Adrenal gland (tissue), 9 donors: ENCODE measurements at regions not wholly inside any gene's neighbourhood (a gene's known extent, or its start where the extent isn't known, plus 50 kb on each side); places are given as distances from the start of the nearest gene placed in this dataset.

Experiments
- DNase-seq, 7 donors: peaks; one replicate each; pipeline ENCODE4 v3.0.0-alpha.2; 2019 to 2020
- H3K27ac ChIP-seq, 5 donors: fragments of 200-600 bp; sonication (generic) in 4 of 5; 1 replicate in 3 of 5; 2 replicates in 2 of 5; pipeline versions ENCODE4 v1.5.1 to v1.8.0; 2016 to 2020; ENCODE audit warnings: mild to moderate bottlenecking in 1 of 5
- H3K27me3 ChIP-seq: fragments of 200-600 bp; 2 replicates; pipeline ENCODE4 v1.8.0; 2021
- H3K36me3 ChIP-seq, 2 donors: fragments of 200-600 bp; replicated peaks in 1 of 2; 1 replicate in 1 of 2; 2 replicates in 1 of 2; pipeline versions ENCODE4 v1.5.1 to v1.8.0; 2018 to 2022
- H3K4me1 ChIP-seq, 2 donors: fragments of 200-600 bp; replicated peaks in 1 of 2; 1 replicate in 1 of 2; 2 replicates in 1 of 2; pipeline versions ENCODE4 v1.5.1 to v1.8.0; 2018 to 2021
- H3K4me3 ChIP-seq, 4 donors: fragments of 200-600 bp; sonication (generic) in 3 of 4; one replicate each; pipeline ENCODE4 v1.5.1; 2016 to 2018
- H3K9me3 ChIP-seq, 3 donors: fragments of 200-600 bp; sonication (generic) in 1 of 3; replicated peaks in 1 of 3; 1 replicate in 2 of 3; 2 replicates in 1 of 3; pipeline versions ENCODE4 v1.5.1 to v1.8.0; 2016 to 2021
- CTCF ChIP-seq, 6 experiments: fragments of 450-650 bp in 4 of 6; fragments of 200-600 bp in 2 of 6; sonication (generic) in 1 of 6; IDR thresholded peaks; 1 replicate in 5 of 6; 2 replicates in 1 of 6; pipeline versions ENCODE4 v1.5.1 to v1.8.0; 2016 to 2021; ENCODE audit warnings: antibody characterized with exemption in 6 of 6, mild to moderate bottlenecking in 2 of 6, moderate library complexity in 1 of 6
- POLR2A ChIP-seq, 2 donors: fragments of 450-650 bp; IDR thresholded peaks; one replicate each; pipeline ENCODE4 v1.6.1; 2017; ENCODE audit warnings: antibody characterized with exemption in 2 of 2, mild to moderate bottlenecking in 2 of 2, moderate library complexity in 1 of 2
- WGBS, 4 donors: extraction: QIAGEN DNeasy Blood & Tissue Kit in 2 of 4; methylation state at CpG; one replicate each; pipeline versions ENCODE4 v1.1.5 to v1.1.7; 2013 to 2017; 5-methylcytosine and 5-hydroxymethylcytosine counted together
- intact Hi-C, 2 donors: fragments of 100-400 bp; cut with DNase I; formaldehyde crosslinking; loops; one replicate each; pipeline versions ENCODE4 v1.14.1 to v1.15.0; 2022 to 2023
- donor health status: healthy with polysubstance abuse.
- donor health status: Bipolar disorder and iron deficiency.
- donor health status: DM: yes; HTN: yes; CAD: no.
- donor health status: DM: no; HTN: no; CAD: no.
- donor health status: DM: no; HTN: no; CAD: no.

GRCh38 chr16:51440131-51440889 is 289.2 kb upstream of the SALL1 start:
- H3K27me3 ChIP-seq: peaks cover 20% of the 10 kb centered on the region
- DNase-seq: no peak
- intact Hi-C loops: no loop called here
- H3K9me3 ChIP-seq: no peaks in the 10 kb centered on the region
- H3K36me3 ChIP-seq: no peaks in the 10 kb centered on the region
- no peak overlapping the region for H3K4me3 ChIP-seq
- 18 to 32% (median 23%) methylated on average over 10 to 14 of the region's 14 CpGs for WGBS, 4 donors
- no peaks in the 10 kb centered on the region for H3K4me1 ChIP-seq
- TF ChIP-seq CTCF (IDR thresholded peaks at IDR 0.05) (no peak), POLR2A (IDR thresholded peaks at IDR 0.05) (no peak)
- no peak overlapping the region for H3K27ac ChIP-seq

- Histone ChIP-seq H3K4me3 (no peak overlapping the region), H3K27ac (no peak overlapping the region), H3K4me1 (no peaks in the 10 kb centered on the region), H3K9me3 (no peaks in the 10 kb centered on the region), H3K36me3 (no peaks in the 10 kb centered on the region), H3K27me3 (peaks cover 20% of the 10 kb centered on the region)
- 39 to 55% (median 52%) methylated on average over 5 of the region's 5 CpGs for WGBS, 4 donors
- TF ChIP-seq POLR2A (IDR thresholded peaks at IDR 0.05) (no peak), CTCF (IDR thresholded peaks at IDR 0.05) (no peak)
- no peak for DNase-seq
- intact Hi-C loops: no loop called here
Observed at GRCh38 chr16:51439271-51439670, 288.2 kb upstream of the SALL1 start.

- intact Hi-C loops: no loop called here
- Histone ChIP-seq H3K27me3 (peaks cover 15% of the 10 kb centered on the region), H3K27ac (no peak overlapping the region), H3K36me3 (no peaks in the 10 kb centered on the region), H3K4me3 (no peak overlapping the region), H3K9me3 (no peaks in the 10 kb centered on the region), H3K4me1 (no peaks in the 10 kb centered on the region)
- no peak for TF ChIP-seq CTCF (IDR thresholded peaks at IDR 0.05)
- no peak for TF ChIP-seq POLR2A (IDR thresholded peaks at IDR 0.05)
- no peak for DNase-seq
- 85 to 94% (median 89%) methylated on average over 1 of the region's 1 CpG for WGBS, 4 donors
Observed at GRCh38 chr16:51436742-51437141, 285.7 kb upstream of the SALL1 start.

GRCh38 chr16:51434567-51435198 is 283.6 kb upstream of the SALL1 start:
- no peak for TF ChIP-seq CTCF (IDR thresholded peaks at IDR 0.05)
- TF ChIP-seq POLR2A (IDR thresholded peaks at IDR 0.05): no peak
- intact Hi-C loops: no loop called here
- Histone ChIP-seq H3K4me1 (no peaks in the 10 kb centered on the region), H3K27ac (no peak overlapping the region), H3K27me3 (peaks cover 5% of the 10 kb centered on the region), H3K4me3 (no peak overlapping the region), H3K9me3 (no peaks in the 10 kb centered on the region), H3K36me3 (no peaks in the 10 kb centered on the region)
- WGBS, 4 donors: 57 to 66% (median 62%) methylated on average over 9 of the region's 9 CpGs
- DNase-seq: no peak
